Activated naive CD4-positive, alpha-beta T cell treated with anti-CD3 and anti-CD28 coated beads, Interleukin-2, amount 50 U/mL, for 72 hours (primary cell): ENCODE measurements at regions not wholly inside any gene's neighbourhood (a gene's known extent, or its start where the extent isn't known, plus 50 kb on each side); places are given as distances from the start of the nearest gene placed in this dataset.

Experiments used
- ATAC-seq, 2 donors: fragments of 150-1000 bp; cut with Tn5 transposase; 2 replicates each; pipeline ENCODE4 v1.10.0; 2021; ENCODE audit warnings: mild to moderate bottlenecking in 2 of 2, moderate library complexity in 2 of 2
- DNase-seq, 2 donors: peaks; one replicate each; pipeline ENCODE4 v3.0.0; 2021 to 2022; ENCODE audit warnings: low spot score in 2 of 2
- H3K27ac Mint-ChIP-seq, 2 donors: one replicate each; pipeline ENCODE4 v1.8.0; 2022; ENCODE audit warnings: mild to moderate bottlenecking in 2 of 2, mixed read lengths in 2 of 2
- H3K36me3 Mint-ChIP-seq, 2 donors: one replicate each; pipeline ENCODE4 v1.8.0; 2022; ENCODE audit warnings: mixed read lengths in 2 of 2
- H3K9me3 Mint-ChIP-seq, 2 donors: one replicate each; pipeline ENCODE4 v1.8.0; 2022; ENCODE audit warnings: mixed read lengths in 2 of 2

GRCh38 chr2:16861530-16861929 lies 195.9 kb upstream of the CYRIA start:
- H3K27ac Mint-ChIP-seq, result no peak overlapping the region
- peaks cover 3 to 5% of the 10 kb centered on the region in 2 donors for H3K9me3 Mint-ChIP-seq
- H3K36me3 Mint-ChIP-seq, result no peaks in the 10 kb centered on the region
- DNase-seq (no peak), ATAC-seq (no peak)

- no peak overlapping the region for H3K27ac Mint-ChIP-seq
- H3K9me3 Mint-ChIP-seq, result peaks cover 3 to 5% of the 10 kb centered on the region in 2 donors
- DNase-seq (no peak), ATAC-seq (no peak)
- no peaks in the 10 kb centered on the region for H3K36me3 Mint-ChIP-seq
Observed at GRCh38 chr2:16861111-16861510, 195.5 kb upstream of the CYRIA start.

GRCh38 chr2:16860627-16861026 lies 195.0 kb upstream of the CYRIA start:
- Mint-ChIP-seq H3K36me3 (no peaks in the 10 kb centered on the region), H3K27ac (no peak overlapping the region), H3K9me3 (peaks cover 3 to 5% of the 10 kb centered on the region in 2 donors)
- DNase-seq (no peak), ATAC-seq (no peak)

- H3K36me3 Mint-ChIP-seq, result peaks cover 0 to 5% of the 10 kb centered on the region in 2 donors
- ATAC-seq, result no peak
- DNase-seq, result no peak
- no peak overlapping the region for H3K27ac Mint-ChIP-seq
- H3K9me3 Mint-ChIP-seq, result peaks cover 7 to 9% of the 10 kb centered on the region in 2 donors
Observed at GRCh38 chr2:16855183-16855582, 189.5 kb upstream of the CYRIA start.

- DNase-seq (no peak), ATAC-seq (no peak)
- peaks cover 0 to 5% of the 10 kb centered on the region in 2 donors for H3K36me3 Mint-ChIP-seq
- peaks cover 4% of the 10 kb centered on the region in 2 donors for H3K9me3 Mint-ChIP-seq
- H3K27ac Mint-ChIP-seq, result no peak overlapping the region
Observed at GRCh38 chr2:16853088-16853487, 187.5 kb upstream of the CYRIA start.

GRCh38 chr2:16852651-16853050 lies 187.0 kb upstream of the CYRIA start:
- Mint-ChIP-seq H3K36me3 (peaks cover 0 to 5% of the 10 kb centered on the region in 2 donors), H3K27ac (no peak overlapping the region), H3K9me3 (peaks cover 4% of the 10 kb centered on the region in 2 donors)
- no peak for DNase-seq
- ATAC-seq, result no peak

GRCh38 chr2:16851126-16851525 lies 185.5 kb upstream of the CYRIA start:
- Mint-ChIP-seq H3K36me3 (peaks cover 0 to 5% of the 10 kb centered on the region in 2 donors), H3K27ac (no peak overlapping the region), H3K9me3 (peaks cover 4% of the 10 kb centered on the region in 2 donors)
- DNase-seq, result no peak
- ATAC-seq, result no peak

GRCh38 chr2:16840496-16841172 lies 175.0 kb upstream of the CYRIA start:
- ATAC-seq (no peak), DNase-seq (no peak)
- Mint-ChIP-seq H3K27ac (no peak overlapping the region), H3K36me3 (no peaks in the 10 kb centered on the region), H3K9me3 (no peaks in the 10 kb centered on the region)

- no peak for DNase-seq
- H3K36me3 Mint-ChIP-seq, result no peaks in the 10 kb centered on the region
Observed at GRCh38 chr2:16832910-16833309, 167.3 kb upstream of the CYRIA start.

GRCh38 chr2:16828828-16829160 lies 163.2 kb upstream of the CYRIA start:
- H3K9me3 Mint-ChIP-seq, result peaks cover 0 to 4% of the 10 kb centered on the region in 2 donors
- ATAC-seq, result no peak

More at GRCh38 chr2:16832910-16833309, 167.3 kb upstream of the CYRIA start:
- no peak for ATAC-seq
- Mint-ChIP-seq H3K9me3 (no peaks in the 10 kb centered on the region), H3K27ac (no peak overlapping the region)

GRCh38 chr2:16828044-16828827 lies 162.6 kb upstream of the CYRIA start:
- ATAC-seq (no peak), DNase-seq (no peak)
- H3K36me3 Mint-ChIP-seq, result no peaks in the 10 kb centered on the region
- H3K9me3 Mint-ChIP-seq, result peaks cover 0 to 4% of the 10 kb centered on the region in 2 donors
- H3K27ac Mint-ChIP-seq, result no peak overlapping the region

More at GRCh38 chr2:16828828-16829160, 163.2 kb upstream of the CYRIA start:
- H3K27ac Mint-ChIP-seq, result no peak overlapping the region
- H3K36me3 Mint-ChIP-seq, result no peaks in the 10 kb centered on the region
- DNase-seq, result no peak

- ATAC-seq (no peak), DNase-seq (no peak)
- Mint-ChIP-seq H3K36me3 (no peaks in the 10 kb centered on the region), H3K27ac (no peak overlapping the region), H3K9me3 (peaks cover 0 to 4% of the 10 kb centered on the region in 2 donors)
Observed at GRCh38 chr2:16824472-16824871, 158.8 kb upstream of the CYRIA start.

GRCh38 chr2:16821692-16822091 lies 156.1 kb upstream of the CYRIA start:
- Mint-ChIP-seq H3K27ac (no peak overlapping the region), H3K36me3 (no peaks in the 10 kb centered on the region), H3K9me3 (peaks cover 0 to 4% of the 10 kb centered on the region in 2 donors)
- DNase-seq (no peak), ATAC-seq (no peak)

- no peak overlapping the region for H3K27ac Mint-ChIP-seq
- no peaks in the 10 kb centered on the region for H3K9me3 Mint-ChIP-seq
- no peak for ATAC-seq
- DNase-seq, result no peak
- H3K36me3 Mint-ChIP-seq, result no peaks in the 10 kb centered on the region
Observed at GRCh38 chr2:16818203-16818556, 152.5 kb upstream of the CYRIA start.

- DNase-seq (no peak), ATAC-seq (no peak)
- Mint-ChIP-seq H3K27ac (no peak overlapping the region), H3K9me3 (no peaks in the 10 kb centered on the region), H3K36me3 (no peaks in the 10 kb centered on the region)
Observed at GRCh38 chr2:16817305-16818202, 151.9 kb upstream of the CYRIA start.

GRCh38 chr2:16816522-16816921 lies 150.9 kb upstream of the CYRIA start:
- ATAC-seq (no peak), DNase-seq (no peak)
- no peak overlapping the region for H3K27ac Mint-ChIP-seq
- H3K36me3 Mint-ChIP-seq, result no peaks in the 10 kb centered on the region
- no peaks in the 10 kb centered on the region for H3K9me3 Mint-ChIP-seq

GRCh38 chr2:16816016-16816415 lies 150.4 kb upstream of the CYRIA start:
- Mint-ChIP-seq H3K36me3 (no peaks in the 10 kb centered on the region), H3K9me3 (no peaks in the 10 kb centered on the region), H3K27ac (no peak overlapping the region)
- DNase-seq, result no peak
- no peak for ATAC-seq
